Kidney epithelial cell (primary cell): ENCODE measurements at regions not wholly inside any gene's neighbourhood (a gene's known extent, or its start where the extent isn't known, plus 50 kb on each side); places are given as distances from the start of the nearest gene placed in this dataset.
"Not testable (repeated sequence)": the region's sequence is repeated elsewhere in the genome, so short reads cannot be mapped to it uniquely, and the experiment has no call there.

ENCODE experiments used
- DNase-seq: peaks from one replicate; pipeline ENCODE4 v3.0.0-alpha.2; 2010; ENCODE audit warnings: low read depth
- H3K27me3 ChIP-seq: 2 replicates; pipeline ENCODE4 v1.6.0; 2011; ENCODE audit warnings: low read length; ENCODE audit not compliant: control insufficient read depth, insufficient read depth
- H3K36me3 ChIP-seq: 2 replicates; pipeline ENCODE4 v1.5.1; 2011; ENCODE audit warnings: low read length; ENCODE audit not compliant: control insufficient read depth, insufficient read depth
- H3K4me3 ChIP-seq: 2 replicates; pipeline ENCODE4 v1.5.1; 2011; ENCODE audit warnings: low read depth, mild to moderate bottlenecking, control low read depth, low read length
- TF ChIP-seq, protein P1 (sequence below): IDR thresholded peaks from 2 replicates; pipeline ENCODE4 v1.5.1; 2011; ENCODE audit warnings: mild to moderate bottlenecking, moderate library complexity, low read length, control low read depth, inconsistent platforms; ENCODE audit not compliant: insufficient read depth, poor library complexity, severe bottlenecking

DNA sequence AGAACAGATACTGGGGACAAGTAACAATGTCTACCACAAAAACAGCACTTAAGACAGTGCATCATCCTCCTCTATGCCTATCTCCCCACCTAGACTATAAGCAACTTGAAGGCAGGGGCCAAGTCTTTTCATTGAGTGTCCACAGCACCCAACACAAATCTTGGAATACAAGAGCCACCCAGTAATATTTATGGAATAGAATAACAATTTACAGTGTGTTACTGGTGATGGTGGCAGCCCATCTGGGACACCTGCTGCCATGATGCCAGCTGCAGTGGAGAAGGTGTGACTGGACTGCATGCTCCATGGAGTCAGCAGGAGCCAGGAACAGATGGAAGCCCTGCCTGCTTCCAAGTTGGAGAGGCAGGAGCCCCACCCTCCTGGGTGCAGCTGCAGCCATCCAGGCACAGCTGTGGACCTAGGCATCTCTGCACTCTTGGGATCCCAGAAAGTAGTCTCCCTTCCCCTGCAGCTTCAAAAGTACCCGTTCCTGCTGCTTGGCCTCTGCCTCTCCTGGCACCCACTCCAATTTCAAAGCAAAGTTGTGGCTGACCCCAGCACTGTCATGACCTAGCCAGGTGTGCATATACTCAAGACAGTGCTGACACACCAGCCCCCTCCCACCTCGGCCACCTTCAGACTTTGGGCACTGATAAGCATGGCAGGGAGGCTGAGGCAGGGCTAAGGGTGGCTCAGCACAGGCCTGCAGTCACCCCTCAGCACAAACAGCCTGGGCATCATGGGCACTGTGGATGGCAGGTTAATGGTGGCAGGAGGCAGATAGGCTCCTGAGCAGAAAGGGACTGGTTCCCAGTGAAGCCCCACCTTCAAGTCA, 94.5 kb downstream of the TPRA1 start:
- no peaks in the 10 kb centered on the region for H3K36me3 ChIP-seq
- TF ChIP-seq, protein P1, sequence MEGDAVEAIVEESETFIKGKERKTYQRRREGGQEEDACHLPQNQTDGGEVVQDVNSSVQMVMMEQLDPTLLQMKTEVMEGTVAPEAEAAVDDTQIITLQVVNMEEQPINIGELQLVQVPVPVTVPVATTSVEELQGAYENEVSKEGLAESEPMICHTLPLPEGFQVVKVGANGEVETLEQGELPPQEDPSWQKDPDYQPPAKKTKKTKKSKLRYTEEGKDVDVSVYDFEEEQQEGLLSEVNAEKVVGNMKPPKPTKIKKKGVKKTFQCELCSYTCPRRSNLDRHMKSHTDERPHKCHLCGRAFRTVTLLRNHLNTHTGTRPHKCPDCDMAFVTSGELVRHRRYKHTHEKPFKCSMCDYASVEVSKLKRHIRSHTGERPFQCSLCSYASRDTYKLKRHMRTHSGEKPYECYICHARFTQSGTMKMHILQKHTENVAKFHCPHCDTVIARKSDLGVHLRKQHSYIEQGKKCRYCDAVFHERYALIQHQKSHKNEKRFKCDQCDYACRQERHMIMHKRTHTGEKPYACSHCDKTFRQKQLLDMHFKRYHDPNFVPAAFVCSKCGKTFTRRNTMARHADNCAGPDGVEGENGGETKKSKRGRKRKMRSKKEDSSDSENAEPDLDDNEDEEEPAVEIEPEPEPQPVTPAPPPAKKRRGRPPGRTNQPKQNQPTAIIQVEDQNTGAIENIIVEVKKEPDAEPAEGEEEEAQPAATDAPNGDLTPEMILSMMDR = no peak
- H3K27me3 ChIP-seq = peaks cover 6% of the 10 kb centered on the region
- no peak overlapping the region for H3K4me3 ChIP-seq
- DNase-seq = no peak

DNA sequence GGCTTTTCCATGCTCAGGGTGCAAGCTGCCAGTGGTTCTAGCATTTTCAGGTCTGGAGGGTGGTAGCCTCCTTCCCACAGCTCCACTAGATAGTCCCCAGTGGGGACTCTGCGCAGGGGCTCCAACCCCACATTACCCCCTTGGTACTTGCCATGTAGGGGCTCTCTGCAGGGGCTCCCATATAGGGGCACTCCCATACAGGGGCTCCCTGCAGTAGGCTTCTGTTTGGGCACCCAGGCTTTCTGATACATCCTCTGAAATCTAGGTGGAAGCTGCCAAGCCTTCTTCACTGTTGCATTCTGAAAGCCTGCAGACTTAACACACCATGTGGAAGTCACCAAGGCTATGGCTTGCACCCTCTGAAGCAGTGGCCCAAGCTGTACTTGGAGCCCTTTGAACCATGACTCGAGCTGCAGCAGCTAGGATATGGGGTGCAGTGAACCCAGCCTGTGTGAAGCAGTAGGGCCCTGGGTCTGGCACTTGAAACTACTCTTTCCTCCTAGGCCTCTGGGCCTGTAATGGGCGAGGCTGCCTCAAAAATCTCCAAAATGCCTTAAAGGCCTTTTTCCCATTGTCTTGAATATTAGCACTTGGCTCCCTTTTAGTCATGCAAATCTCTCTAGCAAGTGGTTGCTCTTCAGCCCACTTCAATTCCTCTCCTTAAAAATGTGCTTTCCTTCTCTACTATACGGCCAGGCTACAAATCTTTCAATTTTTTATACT, 96.4 kb downstream of the TPRA1 start:
- Histone ChIP-seq H3K36me3 (no peaks in the 10 kb centered on the region), H3K27me3 (peaks cover 6% of the 10 kb centered on the region), H3K4me3 (no peak overlapping the region)
- TF ChIP-seq, protein P1 = no peak
- DNase-seq = no peak

DNA sequence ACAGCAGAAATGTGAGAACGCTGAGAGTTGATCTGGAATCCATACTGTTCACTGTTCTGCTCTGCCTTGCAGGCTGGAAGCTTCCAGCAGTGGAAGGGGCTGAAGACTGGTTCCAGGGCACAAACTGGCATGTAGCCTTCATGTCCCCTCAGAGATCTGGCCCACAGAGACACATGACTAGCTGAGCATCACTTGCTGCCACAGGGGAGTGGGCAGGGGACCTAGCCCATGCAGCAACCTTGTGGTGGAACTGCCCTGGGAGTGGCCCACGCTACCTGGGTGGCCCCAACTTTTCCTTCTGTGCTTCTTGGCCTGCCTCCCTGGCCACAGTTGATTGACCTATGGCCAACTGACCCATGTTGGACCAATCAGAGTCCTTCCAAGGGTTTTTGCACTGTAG, 98.1 kb downstream of the TPRA1 start:
- H3K27me3 ChIP-seq = peaks cover 7% of the 10 kb centered on the region

DNA sequence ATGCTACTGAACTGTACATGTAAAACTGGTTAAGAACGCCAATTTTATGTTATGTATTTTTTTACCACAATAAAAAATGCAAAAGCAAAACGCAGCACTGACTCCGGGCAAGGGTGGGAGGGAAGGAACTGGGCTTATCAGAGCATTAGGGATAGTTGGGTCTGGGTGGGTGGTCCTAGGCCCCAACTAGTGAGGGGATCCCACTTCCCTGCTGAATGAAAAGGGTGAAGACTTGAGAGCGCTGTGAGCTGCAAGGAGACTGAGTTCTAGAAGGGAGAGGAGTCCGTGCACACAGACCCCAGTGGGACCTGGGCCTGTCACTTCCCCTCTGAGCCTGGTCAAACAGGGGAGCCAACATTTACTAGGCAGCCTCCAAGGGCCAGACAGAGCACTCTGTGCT, 98.6 kb downstream of the TPRA1 start:
- Histone ChIP-seq H3K4me3 (no peak overlapping the region), H3K27me3 (peaks cover 7% of the 10 kb centered on the region), H3K36me3 (no peaks in the 10 kb centered on the region)
- TF ChIP-seq, protein P1 = no peak
- DNase-seq = no peak

More for the DNA sequence above, 98.1 kb downstream of the TPRA1 start:
- Histone ChIP-seq H3K36me3 (no peaks in the 10 kb centered on the region), H3K4me3 (no peak overlapping the region)
- no peak for DNase-seq
- TF ChIP-seq, protein P1 = no peak

DNA sequence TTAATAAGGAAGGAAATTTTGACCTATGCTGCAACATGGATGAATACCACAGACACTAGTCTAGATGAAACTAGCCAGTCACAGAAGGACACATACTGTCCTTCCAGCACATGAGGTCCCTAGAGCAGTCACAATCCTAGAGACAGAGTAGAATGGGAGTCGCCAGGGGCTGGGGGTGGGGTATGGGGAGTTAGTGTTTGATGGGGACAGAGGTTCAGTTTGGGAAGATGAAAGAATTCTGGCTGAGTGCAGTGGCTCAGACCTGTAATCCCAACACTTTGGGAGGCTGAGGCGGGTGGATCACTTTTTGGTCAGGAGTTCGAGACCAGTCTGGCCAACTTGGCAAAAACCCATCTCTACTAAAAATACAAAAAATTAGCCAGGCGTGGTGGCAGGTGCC, 99.2 kb downstream of the TPRA1 start:
- no peak for DNase-seq
- Histone ChIP-seq H3K27me3 (peaks cover 4% of the 10 kb centered on the region), H3K36me3 (no peaks in the 10 kb centered on the region), H3K4me3 (no peak overlapping the region)
- TF ChIP-seq, protein P1 = no peak

DNA sequence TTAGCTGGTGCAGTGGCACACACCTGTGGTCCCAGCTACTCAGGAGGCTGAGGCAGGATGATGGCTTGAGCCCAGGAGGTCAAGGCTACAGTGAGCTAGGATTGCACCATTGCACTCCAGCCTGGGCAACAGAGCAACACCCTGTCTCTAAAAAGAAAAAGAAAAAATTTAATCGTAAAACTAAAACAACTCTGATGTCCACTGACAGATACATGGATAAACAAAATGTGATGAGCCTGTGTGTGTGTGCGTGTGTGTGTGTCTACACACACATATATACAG, 99.6 kb downstream of the TPRA1 start:
- H3K4me3 ChIP-seq, H3K27me3 ChIP-seq, H3K36me3 ChIP-seq: not testable (repeated sequence)

More for the DNA sequence above, 99.6 kb downstream of the TPRA1 start:
- DNase-seq = not testable (repeated sequence)
